Cerebellar cortex (tissue), 1 donor: ENCODE measurements at regions not wholly inside any gene's neighbourhood (a gene's known extent, or its start where the extent isn't known, plus 50 kb on each side); places are given as distances from the start of the nearest gene placed in this dataset.
"Not testable (repeated sequence)": the region's sequence is repeated elsewhere in the genome, so short reads cannot be mapped to it uniquely, and the experiment has no call there.

ENCODE experiments used
- DNase-seq: peaks from one replicate; pipeline ENCODE4 v3.0.0-alpha.2; 2015; ENCODE audit warnings: low spot score

DNA sequence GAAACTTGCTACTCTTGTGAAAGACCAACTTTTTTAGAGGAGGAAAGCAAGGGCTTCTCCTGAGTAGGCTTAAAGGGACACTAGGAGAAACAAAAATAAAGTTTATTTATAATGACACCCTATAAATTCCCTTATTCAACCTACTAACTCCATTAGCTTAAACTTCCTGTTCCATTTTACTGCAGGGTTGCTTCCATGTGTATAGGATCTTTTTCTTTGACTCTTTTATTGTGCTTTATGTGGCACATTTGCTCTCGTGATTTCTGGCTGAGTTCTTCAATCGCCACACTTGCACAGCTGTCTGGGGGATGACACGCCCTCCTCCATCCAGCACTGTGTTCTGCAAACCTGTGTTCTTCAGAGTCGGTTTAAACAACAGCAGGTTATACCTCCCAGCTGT, 225.7 kb upstream of the NPVF start:
- no peak for DNase-seq

DNA sequence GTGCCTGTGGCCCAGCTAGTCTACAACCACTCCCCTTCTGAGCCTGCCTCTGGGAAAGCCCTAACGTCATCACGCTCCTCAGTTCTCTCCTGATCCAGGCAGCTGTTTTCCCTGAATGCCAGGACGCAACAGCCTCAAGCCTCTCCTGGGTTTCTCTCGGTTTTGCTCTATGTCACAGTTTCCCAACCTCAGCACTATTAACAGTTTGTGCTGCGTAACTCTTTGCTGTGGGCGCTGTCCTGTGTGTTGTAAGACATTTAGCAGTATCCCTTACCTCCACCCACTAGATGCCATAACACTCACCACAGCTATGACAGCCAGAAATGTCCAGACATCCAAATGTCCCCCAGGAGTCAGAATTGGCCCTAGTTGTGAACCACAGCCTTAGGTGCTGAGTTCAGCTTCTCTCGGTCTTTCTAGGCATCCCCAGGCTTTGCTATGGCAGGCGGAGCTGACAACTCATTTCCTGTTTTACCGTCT, 226.3 kb upstream of the NPVF start:
- DNase-seq: no peak

DNA sequence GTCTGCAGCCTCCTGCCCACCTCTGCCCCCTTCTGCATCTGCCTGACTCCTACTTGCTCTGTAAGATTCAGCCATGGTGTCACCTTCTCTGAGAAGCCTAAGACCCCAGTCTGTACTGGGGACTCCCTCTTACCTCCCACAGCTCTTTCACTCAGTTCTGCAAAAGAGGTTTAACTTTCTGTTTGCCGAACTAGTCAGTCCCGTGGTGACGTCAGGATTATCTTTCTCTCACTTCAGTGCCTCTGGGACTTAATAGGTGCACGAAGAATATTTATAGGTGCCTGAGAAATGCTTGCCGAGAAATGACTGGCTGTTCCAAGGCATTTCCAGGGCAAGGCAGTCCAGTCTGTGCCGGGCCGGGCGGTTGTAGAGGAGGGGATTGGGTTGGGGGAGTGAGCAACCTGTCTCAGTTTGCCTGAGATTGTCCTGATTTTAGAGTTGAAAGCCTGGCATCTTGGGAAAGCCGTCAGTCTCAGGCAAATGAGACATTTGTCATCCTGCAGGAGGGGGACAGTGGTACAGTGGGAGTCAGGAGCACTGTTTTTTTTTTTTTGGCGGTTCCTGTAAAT, 227.5 kb upstream of the NPVF start:
- DNase-seq: no peak

DNA sequence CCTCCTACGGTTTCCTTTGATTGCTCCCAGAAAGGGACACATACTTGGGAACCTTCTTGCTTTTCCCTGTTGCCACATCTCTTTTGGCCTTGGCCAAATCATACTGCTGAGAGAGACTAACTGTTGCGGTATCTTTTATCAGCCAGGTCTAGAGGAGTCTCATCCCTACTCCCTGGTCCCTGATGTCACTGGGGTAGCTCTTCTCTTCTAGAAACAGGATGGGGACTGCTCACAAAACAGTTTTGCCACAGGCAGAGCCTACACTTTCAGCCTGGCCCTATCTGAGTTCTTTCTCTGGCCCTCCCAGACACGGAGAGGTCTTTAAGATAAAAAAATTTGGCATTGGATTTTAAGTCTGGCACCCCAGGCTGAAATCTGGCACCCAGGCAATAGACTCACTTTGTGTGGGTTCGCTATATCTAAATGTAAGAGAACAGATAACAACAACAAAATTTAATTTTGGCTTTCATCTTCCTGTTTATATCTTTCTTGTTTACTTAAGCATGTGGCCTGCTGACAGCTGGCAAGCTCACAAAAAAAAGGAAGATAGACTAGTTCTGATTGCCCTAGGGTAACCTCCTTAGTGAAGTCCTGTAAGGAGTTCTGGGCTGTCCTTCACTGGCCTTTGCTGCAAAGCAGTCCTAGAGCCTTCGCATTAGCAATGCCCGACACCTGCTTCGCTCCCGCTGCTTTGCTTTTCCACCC, 228.3 kb upstream of the NPVF start:
- no peak for DNase-seq

DNA sequence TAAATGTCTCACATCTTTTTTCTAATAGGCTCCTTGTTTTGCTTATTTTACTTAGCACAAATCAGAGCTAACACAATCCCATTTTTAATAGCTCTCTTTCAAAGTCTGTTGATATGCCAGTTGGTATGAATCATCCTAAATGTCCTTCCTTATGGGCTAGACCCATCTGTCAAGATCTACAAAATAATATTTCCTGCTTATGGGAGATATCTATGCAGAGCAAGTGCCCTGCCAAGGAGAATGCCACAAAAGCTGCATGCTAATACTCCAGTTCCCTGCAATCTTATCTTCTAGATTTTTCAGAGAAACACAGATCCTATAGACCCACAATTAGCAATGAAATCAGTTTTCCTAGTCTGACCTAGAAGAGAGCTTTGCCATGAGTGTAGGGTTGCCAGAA, 230.8 kb upstream of the NPVF start:
- no peak for DNase-seq

DNA sequence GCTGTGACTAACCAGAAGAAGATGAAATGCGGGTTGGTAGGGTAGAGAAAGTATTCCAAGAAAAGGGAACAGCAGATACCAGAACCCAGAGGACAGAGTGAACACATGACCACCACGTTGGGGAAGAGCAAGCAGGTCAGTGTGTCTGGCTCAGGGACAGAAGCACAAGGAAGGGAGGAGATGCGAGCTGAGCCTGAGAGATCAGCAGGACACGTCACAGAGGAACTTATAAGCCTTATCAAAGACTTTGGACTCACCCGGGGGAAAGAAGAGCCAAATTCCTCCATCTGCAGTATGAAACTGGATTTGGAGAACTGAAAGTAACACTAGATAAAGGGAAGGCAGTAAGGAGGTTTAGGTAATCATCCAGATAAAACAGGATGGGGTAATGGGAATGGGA, 232.1 kb upstream of the NPVF start:
- no peak for DNase-seq

DNA sequence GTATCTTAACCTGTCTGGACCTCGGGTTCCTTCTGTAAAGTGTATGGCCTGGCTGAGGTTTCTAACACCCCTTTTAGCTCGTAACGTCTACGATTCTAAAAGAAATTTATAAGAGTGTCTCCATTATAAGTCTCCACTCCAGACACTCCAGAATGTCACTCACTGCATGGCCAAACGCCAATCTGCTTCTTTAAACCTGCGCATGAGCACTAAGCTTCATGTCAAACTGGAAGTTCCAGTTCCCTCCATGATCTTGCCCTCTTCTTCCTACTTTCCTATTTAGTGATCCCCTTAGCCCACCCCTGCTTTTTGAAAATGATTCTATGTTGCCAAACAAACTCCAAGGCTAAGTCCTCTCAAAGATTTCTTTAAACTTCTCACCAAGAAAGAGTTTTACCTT, 241.4 kb upstream of the NPVF start:
- no peak for DNase-seq

DNA sequence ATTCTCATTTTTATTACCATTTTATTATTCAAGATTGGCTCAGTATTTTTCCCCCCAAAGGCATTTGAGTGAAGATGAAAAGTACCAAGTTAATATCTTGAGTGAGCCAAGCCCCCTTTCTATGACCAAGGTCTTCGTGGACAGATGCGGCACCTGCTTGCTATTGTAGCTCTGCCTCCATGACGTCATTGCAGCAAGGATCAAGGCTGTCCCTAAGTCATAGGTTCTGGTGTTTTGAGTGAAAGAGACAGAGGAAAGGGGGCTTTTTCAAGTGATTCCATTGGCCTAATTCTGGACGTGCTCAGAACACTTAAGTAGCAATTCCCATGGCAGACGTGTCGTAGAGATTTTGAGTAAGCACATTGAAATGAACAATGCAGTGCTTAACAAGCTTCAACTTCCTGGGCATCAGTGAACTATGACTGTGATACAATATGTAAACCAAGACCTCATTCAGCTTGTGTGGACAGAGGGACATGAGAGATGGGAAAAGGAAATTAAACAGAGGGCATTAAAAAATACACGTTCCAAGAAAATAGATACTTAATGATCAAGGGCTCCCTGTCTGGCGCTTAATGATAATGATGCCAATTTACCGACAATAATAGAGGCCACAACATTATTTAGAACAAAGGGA, 248.7 kb upstream of the NPVF start:
- DNase-seq: no peak

DNA sequence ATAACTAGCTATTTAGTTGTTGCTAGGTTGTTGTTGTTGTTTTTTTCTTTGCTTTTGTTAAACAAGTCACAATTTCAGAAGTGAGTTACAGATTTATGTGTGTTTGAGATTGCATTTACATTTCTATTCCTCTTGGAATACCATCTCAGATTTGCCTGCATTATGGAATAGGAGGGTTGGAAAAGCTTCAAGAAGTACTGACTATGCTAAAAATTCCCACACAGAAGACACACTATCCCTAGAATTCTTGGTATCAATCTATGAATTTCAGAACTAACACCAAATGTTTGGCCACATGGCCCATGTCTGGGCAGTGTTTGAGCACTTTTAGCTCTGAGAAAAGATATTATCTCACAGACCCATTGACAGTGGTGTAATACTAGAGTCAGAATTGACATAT, 249.9 kb upstream of the NPVF start:
- not testable (repeated sequence) for DNase-seq

DNA sequence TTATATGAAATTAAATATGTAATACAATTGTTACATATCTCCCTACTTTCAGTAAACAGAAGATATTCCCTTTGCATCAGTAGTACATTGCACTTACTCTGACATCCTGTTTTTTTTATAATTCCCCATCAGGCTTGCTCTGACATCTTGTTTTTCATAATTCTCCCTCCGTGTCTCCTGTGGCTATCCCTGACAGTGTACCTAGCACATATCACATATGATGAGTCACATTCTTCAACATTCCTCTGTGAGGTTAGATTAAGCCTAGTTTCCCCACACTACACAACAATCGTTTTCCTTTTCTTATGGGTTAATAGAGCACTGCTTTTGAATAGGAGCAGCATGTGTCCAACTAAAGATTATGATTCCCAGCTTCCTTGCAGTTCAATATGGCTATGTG, 250.6 kb upstream of the NPVF start:
- no peak for DNase-seq

DNA sequence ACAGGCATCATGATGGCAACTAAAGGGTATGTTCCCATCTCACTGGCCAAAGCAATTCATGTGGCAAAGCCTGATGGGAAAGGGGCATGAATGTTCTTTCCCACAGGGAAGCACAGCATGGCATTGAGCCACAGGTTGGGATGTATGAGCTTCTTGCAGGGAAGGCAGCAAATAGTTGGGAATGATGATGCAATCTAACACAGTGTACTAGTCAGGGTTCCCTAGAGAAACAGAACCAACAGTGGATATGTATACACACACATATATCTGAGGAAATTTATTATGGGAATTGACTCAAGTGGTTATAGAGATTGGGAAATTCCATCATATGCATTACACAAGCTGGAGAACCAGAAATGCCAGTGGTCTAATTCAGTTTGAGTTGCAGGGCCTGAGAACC, 253.6 kb upstream of the NPVF start:
- DNase-seq: no peak

DNA sequence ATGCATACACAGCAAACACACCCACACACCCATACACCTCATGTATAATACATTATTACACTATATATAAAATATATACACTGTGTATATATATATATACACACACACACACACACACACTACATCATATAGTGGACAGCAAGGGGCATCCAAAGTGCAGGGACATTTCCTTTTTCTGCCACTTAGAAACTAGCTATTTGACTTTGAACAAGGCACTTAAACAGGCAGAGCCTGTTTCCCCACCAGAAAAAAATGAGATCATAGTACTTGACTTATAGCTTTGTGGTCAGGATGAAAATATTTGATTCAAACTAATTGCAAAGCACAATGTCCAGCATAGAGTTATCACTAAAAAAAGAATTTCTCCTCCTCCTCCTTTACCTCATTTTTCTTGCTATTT, 254.3 kb upstream of the NPVF start:
- no peak for DNase-seq

DNA sequence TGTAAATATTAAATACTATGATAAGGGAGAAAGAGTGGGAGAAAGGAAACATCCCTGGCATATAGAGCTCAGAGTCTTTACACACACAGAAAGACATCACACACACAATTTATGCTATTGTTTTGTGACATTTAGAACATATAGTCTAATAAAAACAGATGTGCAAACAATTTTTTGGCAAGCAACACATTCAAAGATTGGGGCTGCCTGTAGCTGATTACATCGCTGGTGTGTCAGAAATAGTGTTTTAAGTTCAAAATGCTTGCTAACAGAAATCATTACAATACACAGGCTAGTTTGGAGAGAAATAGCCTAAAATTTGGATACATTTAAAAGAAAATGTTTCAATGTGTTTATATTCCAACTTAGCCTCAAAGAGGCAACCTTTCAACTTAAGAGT, 256.7 kb upstream of the NPVF start:
- no peak for DNase-seq

DNA sequence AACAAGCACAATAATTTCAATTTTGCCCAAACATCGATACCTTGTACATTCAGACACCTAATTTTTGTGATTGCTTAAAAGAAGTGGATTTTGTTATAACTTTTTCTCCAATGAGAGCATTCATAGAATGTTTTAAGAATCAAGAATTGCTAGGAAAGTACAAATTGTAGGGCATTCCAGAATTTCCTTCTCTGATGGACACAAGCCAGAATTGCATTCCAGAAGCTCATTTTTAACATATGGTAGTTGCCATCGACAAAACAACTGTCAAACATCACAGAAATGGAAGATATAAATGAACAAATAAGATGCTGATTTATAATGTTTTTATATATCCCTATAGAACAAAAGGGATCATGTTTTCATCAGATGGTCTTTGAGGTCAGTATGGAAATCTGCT, 258.4 kb upstream of the NPVF start:
- DNase-seq: no peak

DNA sequence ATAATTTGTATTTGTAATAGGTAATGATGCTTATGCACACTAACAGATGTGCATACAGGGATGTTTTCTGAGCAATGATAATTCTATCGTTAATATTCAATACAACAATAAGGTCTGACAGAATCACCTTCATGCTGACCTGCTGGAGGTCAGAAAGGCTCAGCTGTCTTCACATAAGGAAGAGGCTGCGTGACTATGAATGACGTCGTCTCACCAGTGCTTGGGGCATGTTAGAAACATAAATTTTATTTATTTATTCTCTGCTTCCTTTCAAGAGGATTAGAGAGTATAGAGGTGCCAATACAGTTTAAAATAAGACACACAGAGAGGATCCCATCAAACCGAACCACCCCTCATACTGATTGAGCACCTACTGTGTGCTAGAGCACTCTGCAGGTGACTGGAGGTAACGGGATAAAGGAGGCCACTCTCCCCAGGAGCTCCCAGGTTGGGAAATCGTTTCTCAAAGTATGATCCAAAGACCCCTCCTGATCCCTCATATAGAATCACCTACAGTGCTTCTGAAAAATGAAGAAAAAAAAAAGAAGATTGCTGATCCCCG, 265.6 kb upstream of the NPVF start:
- DNase-seq: no peak

DNA sequence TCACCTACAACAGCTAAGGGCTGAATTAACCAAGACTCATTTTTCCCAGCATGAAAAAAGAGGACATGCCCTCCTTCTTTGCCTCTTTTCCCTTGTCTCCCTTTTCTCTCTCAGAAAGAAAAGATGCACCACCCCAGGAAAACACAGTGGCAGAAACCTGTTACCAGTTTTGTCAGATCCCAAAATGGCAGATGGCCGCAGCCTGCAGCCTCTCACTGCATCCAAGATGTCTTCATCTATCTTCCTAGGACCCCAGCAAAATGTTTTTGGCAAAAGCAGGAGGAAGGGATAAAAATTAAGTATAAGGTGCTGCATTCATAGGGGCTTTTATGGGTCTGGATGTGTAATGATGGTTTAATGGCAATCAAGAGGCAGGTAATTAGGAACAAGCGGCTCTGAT, 266.6 kb upstream of the NPVF start:
- no peak for DNase-seq

DNA sequence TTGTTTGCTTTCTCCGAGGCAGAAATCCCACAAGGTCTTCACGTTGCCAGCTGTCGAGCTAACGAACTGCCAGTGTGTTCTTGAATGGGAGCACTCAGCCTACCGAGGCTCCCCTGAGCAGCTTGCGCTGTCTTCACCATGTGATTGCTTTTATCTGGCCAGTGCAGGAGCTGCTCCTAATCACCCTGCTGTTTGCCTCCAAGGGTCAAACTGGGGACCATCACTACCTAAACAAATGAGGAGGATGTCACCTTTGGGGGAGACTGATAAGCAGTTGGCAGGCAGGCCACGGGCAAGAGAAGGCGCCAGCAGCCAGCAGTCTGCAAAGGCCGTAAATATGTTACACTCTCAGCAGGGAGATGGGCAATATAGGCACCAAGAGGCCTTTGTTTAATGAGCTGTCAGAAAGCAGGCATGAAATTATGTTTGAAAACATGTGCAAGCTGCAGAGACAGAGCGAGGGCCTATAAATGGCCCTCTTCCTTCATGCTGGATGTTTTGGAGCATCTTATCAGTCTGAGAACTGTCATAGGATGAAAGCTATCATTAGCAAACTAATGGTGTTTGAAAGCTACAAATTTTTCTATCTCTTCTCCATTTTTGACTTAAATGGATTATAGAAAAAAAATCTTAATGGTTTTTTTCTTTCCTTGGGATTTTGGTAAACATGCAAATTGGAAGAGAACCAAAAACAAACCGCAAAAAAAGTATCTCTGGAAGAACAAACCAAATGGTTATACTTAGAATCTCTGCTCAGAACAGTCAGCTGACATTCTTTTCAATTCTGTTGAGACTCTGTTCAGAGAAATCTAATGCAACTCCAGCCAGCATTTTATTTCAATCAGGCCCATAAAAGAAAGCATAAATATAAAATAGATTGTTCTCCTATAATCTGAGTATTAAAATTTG, 267.3 kb upstream of the NPVF start:
- peak; percentile 15 for DNase-seq

DNA sequence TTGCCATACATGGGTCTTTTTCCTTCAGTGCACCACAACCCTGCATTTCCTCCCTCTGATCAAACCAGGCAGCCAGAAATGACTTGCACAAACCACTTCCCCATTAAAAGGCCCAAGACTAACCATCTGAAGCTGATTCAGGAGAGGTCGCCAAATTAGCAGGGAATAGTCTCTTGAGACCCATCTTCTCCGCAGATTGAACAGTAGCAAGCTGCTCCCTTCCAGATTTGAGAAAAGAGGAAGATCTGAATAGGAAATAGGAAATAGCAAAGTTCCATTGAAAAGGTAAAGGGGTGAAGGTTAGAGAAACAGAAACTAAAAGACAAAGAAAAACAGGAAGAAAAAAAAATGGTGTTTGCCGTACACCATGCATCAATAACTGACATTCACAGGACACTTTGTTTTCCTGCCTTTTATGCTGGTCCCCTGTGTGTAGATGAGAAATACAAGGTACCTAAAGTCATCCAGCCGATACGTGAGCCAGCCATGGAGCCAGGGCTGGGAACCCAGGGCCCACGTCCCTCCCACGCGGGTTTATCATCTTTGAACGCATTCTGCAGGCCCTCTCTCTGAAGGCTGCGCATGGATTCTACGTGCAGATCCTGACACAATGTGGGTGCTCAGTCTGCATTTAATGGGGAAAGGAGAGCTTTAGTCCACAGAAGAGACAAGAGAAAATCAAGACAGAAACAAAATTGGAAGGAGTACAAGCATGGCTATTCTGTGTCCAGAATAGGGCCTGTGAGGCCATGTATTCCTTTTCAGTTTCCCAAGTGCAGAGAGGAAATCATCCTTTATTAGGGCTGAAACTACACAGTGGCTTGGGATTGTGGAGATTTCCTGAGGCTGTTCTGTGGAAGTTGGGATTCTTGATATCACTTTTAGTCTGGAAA, 268.4 kb upstream of the NPVF start:
- no peak for DNase-seq

DNA sequence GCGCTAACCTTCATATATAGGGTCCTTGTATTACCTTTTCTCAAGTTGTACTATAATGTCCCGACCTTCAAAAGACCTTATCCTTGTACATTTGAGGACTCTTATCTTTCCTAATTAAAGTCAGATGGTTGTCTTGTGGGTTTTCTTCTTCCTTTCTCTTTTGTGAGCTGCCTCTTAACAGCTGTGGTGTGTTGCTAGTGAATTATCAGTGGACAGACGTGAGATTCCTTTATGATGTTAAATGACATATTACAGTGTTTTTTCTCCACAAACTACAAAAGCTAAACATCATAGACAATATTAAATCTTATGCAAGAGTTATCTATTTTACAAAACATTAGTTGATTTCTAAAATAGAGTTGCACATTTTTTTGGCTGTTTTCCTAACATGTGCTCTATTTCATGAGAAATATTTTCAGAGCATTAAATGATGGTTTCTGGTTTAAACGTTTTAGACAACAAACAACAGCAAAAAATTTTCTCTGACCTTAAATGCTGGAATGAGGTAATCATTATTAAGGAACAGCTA, 272.2 kb upstream of the NPVF start:
- no peak for DNase-seq

DNA sequence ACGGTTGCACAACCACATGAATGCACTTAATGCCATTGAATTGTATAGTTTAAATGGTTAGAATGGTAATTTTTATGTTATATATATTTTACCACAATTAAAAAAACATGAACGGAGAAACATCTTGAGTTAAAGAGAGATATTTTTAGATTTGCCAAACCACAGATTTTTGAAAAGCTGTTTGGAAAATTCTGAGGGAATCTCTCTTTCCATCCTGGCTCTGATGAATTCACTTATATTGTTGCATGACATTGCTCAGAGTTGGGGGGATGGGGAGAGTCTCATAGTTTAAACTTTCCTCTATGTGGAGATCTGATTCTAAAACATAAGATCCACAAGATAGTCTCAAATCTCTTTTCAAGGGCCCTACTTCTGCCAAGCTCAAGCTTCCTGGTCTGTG, 275.0 kb upstream of the NPVF start:
- no peak for DNase-seq
